ENCODE measurements at regions not wholly inside any gene's neighbourhood (a gene's known extent, or its start where the extent isn't known, plus 50 kb on each side); places are given as distances from the start of the nearest gene placed in this dataset.

- no peak for DNase-seq
- intact Hi-C loops (cut with DNase I): no loop called here
- no peak overlapping the region for H3K27ac ChIP-seq
- no peak overlapping the region for H3K4me3 ChIP-seq
- no peaks in the 10 kb centered on the region for H3K9me3 ChIP-seq
- no peaks in the 10 kb centered on the region for H3K4me1 ChIP-seq
- TF ChIP-seq CTCF (IDR thresholded peaks at IDR 0.05) (no peak), POLR2A (IDR thresholded peaks at IDR 0.05) (no peak)
- no peaks in the 10 kb centered on the region for H3K36me3 ChIP-seq
- 94 to 96% methylated on average over 11 to 12 of the region's 22 CpGs for WGBS, 2 donors
- H3K27me3 ChIP-seq: no peaks in the 10 kb centered on the region
Measured at GRCh38 chr5:139733698-139734538, 61.7 kb upstream of the PSD2 start.

GRCh38 chr5:139734539-139734916 lies 61.1 kb upstream of the PSD2 start:
- Histone ChIP-seq H3K36me3 (no peaks in the 10 kb centered on the region), H3K4me1 (no peaks in the 10 kb centered on the region), H3K27me3 (no peaks in the 10 kb centered on the region), H3K9me3 (no peaks in the 10 kb centered on the region), H3K4me3 (no peak overlapping the region), H3K27ac (no peak overlapping the region)
- intact Hi-C loops (cut with DNase I): no loop called here
- no peak for DNase-seq
- 80 to 95% methylated on average over 1 to 2 of the region's 3 CpGs for WGBS, 2 donors
- TF ChIP-seq CTCF (IDR thresholded peaks at IDR 0.05) (no peak), POLR2A (IDR thresholded peaks at IDR 0.05) (no peak)

GRCh38 chr5:139738193-139739149 lies 57.1 kb upstream of the PSD2 start:
- Histone ChIP-seq H3K27ac (no peak overlapping the region), H3K4me1 (no peaks in the 10 kb centered on the region), H3K9me3 (no peaks in the 10 kb centered on the region), H3K4me3 (no peak overlapping the region), H3K27me3 (no peaks in the 10 kb centered on the region), H3K36me3 (no peaks in the 10 kb centered on the region)
- DNase-seq: no peak
- intact Hi-C loops (cut with DNase I): no loop called here
- 88% methylated on average over 12 to 13 of the region's 15 CpGs for WGBS, 2 donors
- TF ChIP-seq POLR2A (IDR thresholded peaks at IDR 0.05) (no peak), CTCF (IDR thresholded peaks at IDR 0.05) (no peak)

- H3K27me3 ChIP-seq: no peaks in the 10 kb centered on the region
- TF ChIP-seq CTCF (IDR thresholded peaks at IDR 0.05) (no peak), POLR2A (IDR thresholded peaks at IDR 0.05) (no peak)
- intact Hi-C loops (cut with DNase I): no loop called here
- H3K9me3 ChIP-seq: no peaks in the 10 kb centered on the region
- no peak overlapping the region for H3K4me3 ChIP-seq
- H3K27ac ChIP-seq: no peak overlapping the region
- H3K36me3 ChIP-seq: no peaks in the 10 kb centered on the region
- no peaks in the 10 kb centered on the region for H3K4me1 ChIP-seq
- no peak for DNase-seq
- WGBS, 2 donors: 29 to 100% methylated on average over 1 to 2 of the region's 4 CpGs
Measured at GRCh38 chr5:139739150-139739974, 56.2 kb upstream of the PSD2 start.
